NOMO-1 (cell line): ENCODE measurements at regions not wholly inside any gene's neighbourhood (a gene's known extent, or its start where the extent isn't known, plus 50 kb on each side); places are given as distances from the start of the nearest gene placed in this dataset.

ENCODE experiments used
- DNase-seq, 2 experiments: peaks; one replicate each; lab custom pipeline; 2025; ENCODE audit not compliant: unreplicated experiment in 2 of 2; lab: John Stamatoyannopoulos, UW

DNA sequence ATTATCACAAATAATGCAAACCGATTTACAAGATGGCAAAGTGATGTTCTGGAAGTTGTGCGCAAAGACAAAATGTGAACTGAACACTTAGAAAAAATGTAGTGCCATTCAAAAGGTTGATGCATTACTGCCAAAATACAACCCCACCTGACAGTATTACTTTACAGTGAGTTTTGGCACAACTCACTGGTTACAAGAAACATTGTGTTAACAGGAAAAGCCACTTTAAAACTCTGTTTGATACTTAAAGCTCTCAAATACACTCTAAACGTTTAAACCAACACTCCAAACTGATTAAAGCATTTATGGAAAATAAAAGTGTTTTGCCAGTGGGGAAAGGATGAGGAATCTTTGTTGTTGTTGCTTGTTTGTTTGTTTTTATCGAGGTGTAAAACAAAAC lies 173.4 kb upstream of the SATB2 start:
- DNase-seq: no peak

DNA sequence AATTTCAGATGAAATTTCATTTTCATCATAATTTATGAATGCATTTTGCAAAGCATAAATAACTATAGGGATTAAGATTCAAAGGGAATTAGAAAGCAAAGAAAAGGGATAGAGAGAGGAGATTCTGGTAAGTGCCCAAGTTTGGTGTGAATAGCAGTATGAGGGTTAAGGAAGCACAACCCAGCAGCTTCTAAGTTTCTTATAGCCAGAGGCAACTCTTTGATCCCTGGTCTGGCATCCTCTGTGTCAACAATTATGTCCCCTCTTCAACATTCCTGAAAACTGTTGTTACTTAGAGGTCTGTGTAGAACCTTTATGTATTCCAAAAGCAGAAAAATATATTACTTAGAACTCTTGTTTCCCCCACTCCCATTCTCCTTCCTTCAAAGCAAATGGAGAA lies 171.6 kb upstream of the SATB2 start:
- no peak for DNase-seq

- DNase-seq: no peak
Measured at GRCh38 chr2:199627417-199627816, 169.7 kb upstream of the SATB2 start.

GRCh38 chr2:199624958-199625357 lies 167.2 kb upstream of the SATB2 start:
- no peak for DNase-seq

DNA sequence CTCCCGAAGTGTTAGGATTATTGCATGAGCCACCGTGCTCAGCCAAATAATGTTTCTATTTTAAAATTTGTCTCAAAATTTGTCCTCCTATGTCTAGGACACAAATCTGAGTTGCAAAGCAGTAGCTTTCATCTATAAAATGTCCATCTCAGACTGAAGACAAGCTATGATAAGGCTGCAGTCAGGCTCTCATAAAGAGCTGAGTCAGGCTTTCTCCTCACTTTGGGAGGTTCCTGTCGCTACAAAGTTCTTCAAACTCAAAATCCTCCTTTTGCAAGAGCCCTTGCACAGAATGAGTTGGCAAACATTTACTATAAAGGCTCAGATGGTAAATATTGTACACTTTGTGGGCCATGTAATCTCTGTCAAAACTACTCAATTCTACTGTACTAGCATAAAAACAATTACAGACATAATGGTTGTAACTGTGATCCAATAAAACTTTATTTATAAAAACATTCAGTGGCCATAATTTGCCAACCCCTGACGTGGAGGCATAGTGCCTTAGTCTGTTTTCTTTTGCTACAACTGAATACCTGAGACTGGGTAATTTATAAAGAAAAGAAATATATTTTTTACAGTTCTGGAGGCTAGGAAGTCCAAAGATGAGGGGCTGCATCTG lies 154.9 kb upstream of the SATB2 start:
- DNase-seq: no peak

DNA sequence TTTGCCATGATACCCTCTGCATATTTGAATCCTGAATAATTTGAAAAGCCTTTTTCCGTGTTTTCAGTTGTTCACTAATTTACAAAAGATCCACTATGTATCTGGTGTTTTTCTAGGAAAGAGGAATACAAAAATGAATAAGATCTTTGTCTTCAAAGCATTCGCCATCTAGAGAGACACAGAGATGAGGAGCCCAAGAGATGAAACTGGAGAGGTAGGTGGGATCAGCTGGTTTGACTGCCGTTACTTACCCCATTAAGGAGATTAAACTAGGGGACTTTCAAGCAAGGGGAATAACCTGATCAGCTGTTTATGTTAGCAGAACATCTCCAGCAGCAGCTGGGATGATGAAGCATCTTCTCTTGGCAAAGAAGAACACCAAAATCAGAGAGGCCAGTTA lies 150.2 kb upstream of the SATB2 start:
- no peak for DNase-seq

DNA sequence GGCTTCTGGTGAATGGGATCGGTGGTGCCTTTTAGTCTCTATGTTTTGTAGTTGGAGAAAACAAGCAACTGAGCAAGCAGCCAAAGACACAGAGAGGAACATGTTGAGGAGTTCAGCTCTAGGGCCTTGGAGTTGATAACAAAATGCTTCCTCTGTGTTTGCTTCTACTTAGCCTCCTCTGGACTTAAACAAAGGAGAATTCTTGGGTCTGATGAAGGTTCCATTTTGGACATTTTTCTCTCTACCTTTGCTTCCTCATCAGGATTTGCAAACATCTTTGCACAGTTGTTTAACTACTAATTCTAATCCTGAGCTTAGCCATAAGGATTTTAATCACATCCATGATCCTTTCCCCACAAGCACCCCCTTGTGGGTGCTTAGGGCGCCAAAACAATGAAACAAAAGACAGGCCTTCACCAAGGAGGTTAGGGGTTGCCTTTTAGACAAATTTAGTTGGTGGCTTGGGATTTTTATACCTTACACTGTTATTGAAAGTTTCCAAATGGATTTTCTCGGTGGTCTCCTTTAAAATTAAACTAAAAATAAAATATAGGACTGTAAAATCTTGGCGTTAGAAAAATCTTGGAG lies 148.5 kb upstream of the SATB2 start:
- DNase-seq: no peak

DNA sequence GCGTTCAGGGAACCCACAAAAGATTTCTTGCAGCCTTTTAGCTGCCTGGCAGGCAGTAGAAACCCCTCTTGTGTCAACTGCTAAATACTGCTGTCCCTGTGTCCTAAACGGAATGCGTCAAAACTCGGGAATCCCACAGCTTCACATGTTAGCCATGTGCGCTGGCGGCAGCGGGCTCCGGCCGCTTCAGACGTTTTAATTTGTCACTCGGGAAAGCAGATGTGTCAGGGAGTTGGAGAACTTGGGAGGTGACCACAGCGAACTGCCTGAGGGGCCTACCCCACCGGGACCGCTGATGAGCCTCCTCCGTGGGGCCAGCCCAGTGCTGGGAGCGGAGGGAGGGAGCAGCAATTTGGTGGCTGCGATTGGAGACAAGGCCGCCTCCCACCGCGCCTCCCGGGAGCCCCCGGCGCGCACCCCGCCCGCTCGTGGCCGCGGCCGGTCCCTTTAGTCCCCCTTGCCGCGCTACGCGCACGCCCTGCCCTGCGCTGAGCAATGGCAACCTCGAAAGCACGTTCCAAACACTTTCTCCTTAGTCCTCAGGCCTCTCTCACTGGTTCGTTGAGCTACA lies 146.1 kb upstream of the SATB2 start:
- no peak for DNase-seq

DNA sequence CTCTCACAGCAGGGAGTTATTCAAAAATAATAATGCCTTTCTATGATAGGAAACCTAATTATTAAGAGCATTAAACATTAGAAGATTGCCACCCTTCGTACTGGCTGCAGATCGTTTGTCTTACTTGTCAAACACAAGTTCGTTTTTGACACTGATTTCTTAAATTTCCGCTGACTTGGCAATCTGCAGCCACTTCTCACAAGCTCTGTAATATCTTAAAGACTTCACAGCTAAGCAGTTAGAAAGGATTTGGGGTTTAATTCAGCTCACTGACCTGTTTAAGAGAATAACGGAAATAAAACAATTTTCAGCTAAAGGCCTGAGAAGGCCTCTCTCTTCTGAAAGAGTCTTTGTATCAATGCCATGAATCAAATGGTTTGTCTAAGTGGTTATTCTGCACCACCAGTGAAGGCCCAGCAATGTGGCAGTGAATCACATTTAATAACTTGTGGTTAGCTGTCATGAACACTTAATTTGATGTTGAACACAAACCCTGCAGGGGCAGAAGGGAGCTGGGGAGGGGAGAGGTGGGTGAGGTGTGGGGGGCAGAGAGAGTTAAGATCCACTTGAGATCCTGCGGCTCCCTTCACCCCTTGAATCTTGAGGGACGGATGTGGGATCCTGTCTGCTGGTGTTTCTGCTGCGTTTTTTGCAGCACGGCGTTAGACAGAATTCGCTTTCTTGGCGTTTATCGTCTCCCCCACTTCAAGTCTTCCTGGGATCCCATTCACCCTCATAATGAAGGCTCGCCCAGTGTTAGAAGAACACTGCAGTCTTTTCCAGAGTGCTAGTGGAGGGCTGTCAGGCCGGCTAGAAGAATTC lies 145.4 kb upstream of the SATB2 start:
- DNase-seq: no peak

DNA sequence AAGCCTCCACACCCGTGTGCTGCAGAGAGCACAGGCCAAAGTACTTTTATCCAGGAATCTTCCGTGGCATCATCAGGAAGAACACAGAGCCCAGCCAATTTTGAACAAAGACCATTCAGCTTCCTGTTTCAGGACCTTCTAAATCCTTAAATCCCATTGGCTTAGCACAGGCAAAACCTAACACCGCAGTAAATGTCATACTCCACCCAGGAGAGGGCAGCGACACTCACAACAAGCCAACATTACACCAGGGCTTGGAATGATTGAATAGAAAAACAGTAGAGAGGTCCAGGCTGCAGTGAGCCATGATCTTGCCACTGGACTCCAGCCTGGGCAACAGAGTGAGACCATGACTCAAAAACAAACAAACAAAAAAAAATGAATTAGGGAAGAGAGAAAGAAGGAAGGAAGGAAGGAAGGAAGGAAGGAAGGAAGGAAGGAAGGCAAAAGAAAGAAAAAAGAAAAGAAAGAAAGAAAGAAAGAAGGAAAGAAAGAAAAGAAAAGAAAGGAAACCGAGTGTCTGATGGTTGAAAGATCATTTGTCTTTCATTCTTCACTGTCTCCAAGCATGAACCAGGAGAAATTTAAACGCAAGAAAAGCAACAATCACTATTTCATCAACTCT lies 144.6 kb upstream of the SATB2 start:
- peak in 1 of 2 experiments; percentile 9 for DNase-seq

DNA sequence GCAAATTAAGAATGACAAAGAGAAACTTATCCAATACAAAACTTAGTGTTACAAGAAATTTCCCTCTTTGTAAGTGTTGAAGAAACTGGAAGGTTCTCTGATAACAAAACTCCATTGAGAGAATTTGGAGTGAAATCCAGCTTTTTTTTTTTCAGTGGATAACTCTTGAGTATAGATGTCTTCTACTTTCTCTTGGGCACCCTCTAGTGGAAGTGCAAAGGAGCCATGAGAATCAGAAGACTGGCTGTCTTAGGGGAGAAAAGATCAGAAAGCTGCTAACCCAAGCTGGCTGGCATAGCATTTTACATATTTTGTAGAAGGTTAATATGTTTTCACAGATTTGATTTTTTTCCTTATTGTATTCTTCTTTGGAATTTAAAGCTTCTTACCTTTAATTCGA lies 138.8 kb upstream of the SATB2 start:
- peak in 1 of 2 experiments; percentile 43 for DNase-seq

DNA sequence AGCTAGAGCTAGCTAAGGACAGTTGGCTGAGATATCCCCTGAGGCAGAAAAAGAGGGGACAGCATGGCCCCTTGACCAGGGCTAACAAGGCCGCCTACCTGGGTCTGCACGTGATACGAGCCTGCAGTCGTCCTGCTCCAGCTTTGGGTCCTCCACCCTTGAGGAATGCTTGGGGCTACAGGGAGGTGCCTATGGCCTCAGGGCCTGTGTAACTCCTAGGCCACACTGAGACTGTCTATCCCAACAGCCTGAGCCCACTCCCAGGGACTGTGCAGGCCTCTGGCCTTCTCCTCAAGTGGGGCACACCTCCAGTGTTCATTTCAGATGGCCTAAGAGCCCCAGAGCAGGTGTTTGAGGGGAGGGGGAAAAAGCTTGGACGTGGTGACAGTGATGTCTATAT lies 136.7 kb upstream of the SATB2 start:
- no peak for DNase-seq

- no peak for DNase-seq
Measured at GRCh38 chr2:199591826-199592225, 134.1 kb upstream of the SATB2 start.

DNA sequence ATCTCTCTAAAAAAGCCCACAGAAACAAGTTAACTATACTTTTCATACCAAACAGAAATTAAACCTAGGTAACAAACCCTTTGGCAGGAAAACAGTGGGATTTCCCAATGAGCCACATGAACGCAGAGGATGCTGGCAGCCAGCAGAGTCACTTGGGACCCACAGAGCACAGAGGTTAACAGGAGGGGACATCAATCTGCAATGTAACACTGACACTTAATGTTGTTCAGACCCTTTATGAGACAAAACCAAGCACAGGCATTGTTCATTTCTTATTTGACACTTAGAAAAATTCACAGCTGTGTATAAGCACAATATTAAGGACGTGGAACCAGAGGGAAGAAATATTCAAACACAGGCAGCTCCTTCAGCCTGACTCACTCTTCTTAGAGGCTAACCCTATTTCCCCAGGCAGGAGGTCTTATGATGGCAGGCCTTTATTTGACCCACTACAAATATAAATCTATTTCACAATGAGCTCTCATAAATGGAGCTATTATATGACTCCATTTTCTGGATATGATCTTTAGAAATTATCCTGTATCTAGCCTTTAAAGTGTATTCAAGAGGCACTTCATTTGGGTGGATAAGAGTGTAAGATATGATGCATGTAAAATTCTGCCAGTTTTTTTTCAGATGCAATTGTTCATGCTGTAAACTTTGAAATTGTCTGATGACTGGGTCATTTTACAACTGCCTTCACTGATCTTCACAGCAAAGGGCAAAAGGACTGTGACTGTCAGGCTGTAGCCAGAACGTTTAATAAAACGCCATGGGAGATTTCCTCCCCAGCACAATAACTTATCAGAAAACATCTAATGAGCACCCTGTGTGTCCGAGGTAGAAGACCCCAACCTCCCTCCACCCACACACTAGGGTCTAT lies 132.8 kb upstream of the SATB2 start:
- DNase-seq: no peak

GRCh38 chr2:199589306-199589705 lies 131.6 kb upstream of the SATB2 start:
- DNase-seq: no peak

DNA sequence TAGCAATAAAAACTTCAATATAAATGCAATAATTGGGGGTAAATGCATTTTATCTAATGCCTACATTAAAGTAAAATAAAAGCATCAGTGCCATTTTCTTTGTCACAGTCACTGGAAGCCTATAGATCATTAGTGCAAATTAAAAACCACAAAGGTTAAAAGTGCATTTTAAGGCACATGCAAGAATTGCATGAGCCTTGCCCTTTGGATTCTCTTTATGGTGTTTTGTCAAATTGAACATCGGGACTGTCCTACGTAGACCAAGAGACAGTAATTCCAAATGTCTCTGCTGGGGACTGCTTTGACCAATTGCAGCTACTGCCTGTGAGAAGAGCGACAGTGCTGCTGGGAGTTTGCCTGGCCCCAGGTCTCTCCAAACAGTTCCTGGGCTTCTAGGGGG lies 130.3 kb upstream of the SATB2 start:
- DNase-seq: no peak

DNA sequence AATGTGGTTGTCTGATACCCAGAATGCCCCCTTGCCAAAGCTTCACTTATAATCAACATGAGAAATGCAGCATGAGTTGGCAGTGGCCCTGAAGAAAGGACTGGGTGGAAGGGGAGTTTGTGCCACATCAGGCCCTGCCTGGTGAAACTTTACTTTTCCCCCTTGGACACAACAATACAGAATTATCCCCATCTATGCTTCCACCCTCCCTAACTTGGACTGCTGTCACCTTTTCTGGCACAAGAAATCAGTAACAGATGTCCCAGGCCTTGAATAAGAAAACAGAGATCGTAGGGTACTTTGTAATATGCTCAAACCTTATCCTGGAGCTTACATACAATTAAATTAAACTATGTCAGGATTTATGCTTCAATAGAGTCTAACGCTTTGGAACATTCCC lies 128.9 kb upstream of the SATB2 start:
- DNase-seq: no peak

DNA sequence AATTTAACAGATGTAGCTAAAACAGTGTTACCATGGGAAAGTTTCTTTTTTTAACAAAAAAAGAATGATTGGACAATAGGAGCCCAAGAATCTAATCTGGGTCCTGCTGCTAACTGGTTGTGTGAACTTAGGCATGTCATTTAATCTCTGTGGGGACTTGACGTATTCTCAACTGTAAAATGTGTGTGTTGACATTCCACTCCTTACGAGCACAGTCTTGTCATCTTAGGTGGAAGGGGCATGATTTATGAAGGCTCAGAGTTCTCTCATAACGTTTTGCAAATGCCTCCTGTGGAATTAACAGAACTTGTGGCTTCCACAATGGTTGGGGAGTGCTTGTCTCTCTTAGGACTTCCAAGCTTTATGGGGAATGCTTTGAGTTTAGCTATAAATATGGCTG lies 125.9 kb upstream of the SATB2 start:
- DNase-seq: peak in 1 of 2 experiments; percentile 5

- peak in 1 of 2 experiments; percentile 15 for DNase-seq
Measured at GRCh38 chr2:199581935-199582360, 124.2 kb upstream of the SATB2 start.

DNA sequence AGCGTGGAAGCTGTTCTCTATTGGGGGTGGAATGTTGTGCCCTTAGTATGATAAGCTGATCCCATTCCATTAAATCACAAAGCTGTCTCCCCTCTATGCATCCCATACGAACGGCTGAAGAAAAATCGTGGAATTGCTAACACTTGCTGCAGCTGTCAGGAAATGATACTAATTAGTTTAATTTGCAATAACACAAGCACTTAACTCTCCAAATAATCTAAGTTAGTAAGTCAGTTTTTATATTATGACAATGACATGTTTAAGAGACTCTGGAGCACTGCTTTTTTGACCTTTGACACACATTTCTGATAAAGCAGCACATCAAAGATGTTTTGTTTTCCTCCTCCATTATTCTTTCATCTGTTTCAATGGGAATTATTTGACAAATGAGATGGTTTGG lies 123.7 kb upstream of the SATB2 start:
- no peak for DNase-seq
